GM12892 (cell line): ENCODE measurements at regions not wholly inside any gene's neighbourhood (a gene's known extent, or its start where the extent isn't known, plus 50 kb on each side); places are given as distances from the start of the nearest gene placed in this dataset.

Source experiments
- DNase-seq: peaks from one replicate; pipeline ENCODE4 v3.0.0; 2011; ENCODE audit not compliant: insufficient read length
- FAIRE-seq: peaks from 2 replicates; lab custom pipeline; 2011; peaks lifted over from hg19 to GRCh38; lab: Jason Lieb, UNC
- POLR2A ChIP-seq: IDR thresholded peaks from 2 replicates; pipeline ENCODE4 v1.6.1; 2011; ENCODE audit warnings: low read depth, low read length, control low read depth
- POLR2AphosphoS5 ChIP-seq: IDR thresholded peaks from 2 replicates; pipeline ENCODE4 v1.6.1; 2011; ENCODE audit warnings: low read depth, low read length, control low read depth
- TAF1 ChIP-seq: IDR thresholded peaks from 2 replicates; pipeline ENCODE4 v1.6.1; 2011; ENCODE audit warnings: low read depth, mild to moderate bottlenecking, control low read depth, low read length, borderline replicate concordance

GRCh38 chr6:1242446-1242845 is 69.5 kb upstream of the FOXQ1 start:
- FAIRE-seq, result no peak

GRCh38 chr6:1242021-1242420 is 69.9 kb upstream of the FOXQ1 start:
- DNase-seq (no peak), FAIRE-seq (no peak)

More at GRCh38 chr6:1242446-1242845, 69.5 kb upstream of the FOXQ1 start:
- TF ChIP-seq POLR2A (no peak), POLR2AphosphoS5 (no peak), TAF1 (no peak)
- DNase-seq, result no peak

GRCh38 chr6:1240766-1241318 is 71.1 kb upstream of the FOXQ1 start:
- DNase-seq (no peak), FAIRE-seq (no peak)
- no peak for TF ChIP-seq POLR2A
- no peak for TF ChIP-seq POLR2AphosphoS5
- TF ChIP-seq TAF1, result no peak

More at GRCh38 chr6:1242021-1242420, 69.9 kb upstream of the FOXQ1 start:
- TF ChIP-seq POLR2AphosphoS5 (no peak), POLR2A (no peak), TAF1 (no peak)

- DNase-seq (no peak), FAIRE-seq (no peak)
Measured at GRCh38 chr6:1239805-1240204, 72.1 kb upstream of the FOXQ1 start.

GRCh38 chr6:1238040-1238439 is 73.9 kb upstream of the FOXQ1 start:
- TF ChIP-seq POLR2AphosphoS5 (no peak), TAF1 (no peak), POLR2A (no peak)
- DNase-seq (no peak), FAIRE-seq (no peak)

More at GRCh38 chr6:1239805-1240204, 72.1 kb upstream of the FOXQ1 start:
- TF ChIP-seq POLR2AphosphoS5 (no peak), POLR2A (no peak), TAF1 (no peak)

GRCh38 chr6:1237636-1238035 is 74.3 kb upstream of the FOXQ1 start:
- no peak for FAIRE-seq
- TF ChIP-seq TAF1 (no peak), POLR2A (no peak), POLR2AphosphoS5 (no peak)
- no peak for DNase-seq

DNA sequence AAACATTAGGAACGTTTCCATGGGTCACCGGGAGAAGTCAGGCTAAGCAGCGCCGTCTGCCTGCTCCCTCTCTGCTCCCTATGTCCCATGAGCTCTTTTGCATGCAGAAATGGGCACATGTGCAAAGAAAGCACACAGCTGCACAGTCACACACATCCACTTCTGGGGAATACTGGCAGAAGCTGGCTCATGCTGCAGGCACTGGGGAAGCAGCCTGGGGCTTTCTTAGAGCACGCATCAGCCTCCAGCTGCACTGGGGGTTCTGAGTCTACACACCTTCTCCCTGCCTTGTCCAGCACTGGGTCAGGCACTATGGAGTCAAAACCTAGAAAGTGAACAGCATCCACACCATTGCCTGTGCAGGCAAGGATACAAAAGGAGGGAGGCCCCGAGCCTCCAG is 76.1 kb upstream of the FOXQ1 start:
- DNase-seq (no peak), FAIRE-seq (no peak)
- TF ChIP-seq POLR2AphosphoS5 (no peak), POLR2A (no peak), TAF1 (no peak)

DNA sequence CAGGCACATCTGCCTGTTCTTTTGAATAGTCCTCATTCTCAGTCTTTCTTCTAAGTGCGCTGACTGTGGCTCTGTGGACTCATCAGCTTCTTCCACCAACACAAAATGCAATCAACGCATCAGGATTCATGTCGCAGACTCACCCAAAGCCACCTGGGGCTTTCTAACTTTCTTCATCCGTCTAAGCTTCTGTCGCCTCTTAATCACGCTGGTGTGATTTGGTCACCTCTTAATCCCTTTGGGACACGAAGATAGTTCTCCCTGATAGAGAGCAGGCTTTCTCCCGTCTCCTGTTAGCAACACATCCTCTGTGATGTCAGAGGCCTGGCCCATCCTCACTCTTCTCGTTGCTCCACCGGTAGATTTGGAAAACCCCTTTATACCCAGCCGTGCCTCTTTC is 78.0 kb upstream of the FOXQ1 start:
- FAIRE-seq (no peak), DNase-seq (no peak)
- TF ChIP-seq TAF1, result no peak

- no peak for DNase-seq
- TF ChIP-seq POLR2A (no peak), POLR2AphosphoS5 (no peak), TAF1 (no peak)
- no peak for FAIRE-seq
Measured at GRCh38 chr6:1232578-1232977, 79.3 kb upstream of the FOXQ1 start.

DNA sequence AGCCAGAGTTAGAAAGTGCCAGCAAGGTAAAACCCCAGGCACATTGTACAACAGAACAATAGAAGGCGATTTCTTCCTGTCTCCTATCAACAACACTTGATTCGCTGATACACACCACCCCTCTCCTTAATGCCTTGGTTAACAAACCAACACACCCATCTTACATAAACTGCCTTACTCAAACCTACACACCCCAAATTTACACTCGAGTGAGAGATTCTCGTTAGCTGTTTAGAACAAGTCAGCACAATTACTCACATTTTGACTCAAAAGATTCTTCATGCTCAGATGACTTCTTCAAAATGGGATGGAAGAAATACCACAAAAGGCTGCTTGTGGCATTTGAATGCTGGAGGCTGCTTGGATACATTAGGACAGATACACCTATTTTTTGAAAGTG is 80.0 kb upstream of the FOXQ1 start:
- FAIRE-seq (no peak), DNase-seq (no peak)
- TF ChIP-seq POLR2AphosphoS5 (no peak), POLR2A (no peak), TAF1 (no peak)

- no peak for DNase-seq
- TF ChIP-seq POLR2AphosphoS5 (no peak), POLR2A (no peak), TAF1 (no peak)
- FAIRE-seq, result no peak
Measured at GRCh38 chr6:1230689-1231605, 81.0 kb upstream of the FOXQ1 start.

DNA sequence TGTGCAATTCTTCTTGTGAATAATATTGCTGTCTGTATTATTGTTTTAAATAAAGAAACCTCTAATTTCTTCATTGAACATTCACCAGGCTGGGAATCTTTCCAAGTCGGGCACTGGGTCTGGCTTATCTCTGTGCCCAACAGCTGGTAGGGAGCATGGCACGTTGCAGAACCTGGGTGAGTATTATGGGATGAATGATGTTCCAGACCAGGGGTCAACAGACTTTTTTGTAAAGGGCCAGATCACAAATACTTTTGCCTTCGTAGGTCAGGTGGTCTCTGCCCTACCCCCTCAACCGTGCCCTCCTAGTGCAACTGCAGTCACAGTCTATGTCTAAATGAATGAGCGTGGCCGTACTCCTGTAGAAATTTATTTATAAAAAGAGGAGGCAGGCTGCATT is 81.6 kb upstream of the FOXQ1 start:
- DNase-seq (no peak), FAIRE-seq (no peak)
- TF ChIP-seq POLR2AphosphoS5 (no peak), TAF1 (no peak), POLR2A (no peak)

GRCh38 chr6:1229808-1230207 is 82.1 kb upstream of the FOXQ1 start:
- FAIRE-seq, result no peak
- no peak for DNase-seq
- TF ChIP-seq POLR2A, result no peak
- no peak for TF ChIP-seq TAF1
- no peak for TF ChIP-seq POLR2AphosphoS5
